T-helper 17 cell (primary cell): ENCODE measurements at regions not wholly inside any gene's neighbourhood (a gene's known extent, or its start where the extent isn't known, plus 50 kb on each side); places are given as distances from the start of the nearest gene placed in this dataset.
"Not testable (repeated sequence)": the region's sequence is repeated elsewhere in the genome, so short reads cannot be mapped to it uniquely, and the experiment has no call there.

Source experiments
- ATAC-seq: fragments of 150-1000 bp; cut with Tn5 transposase; 2 replicates; pipeline ENCODE4 v1.10.0; 2021; ENCODE audit warnings: mild to moderate bottlenecking, moderate library complexity
- DNase-seq, 3 donors: peaks; one replicate each; pipeline versions ENCODE4 v3.0.0 to v3.0.0-alpha.2; 2020 to 2021
- H3K9me3 ChIP-seq: one replicate; pipeline ENCODE4 v1.7.0; 2013; ENCODE audit warnings: low read length, mild to moderate bottlenecking; ENCODE audit not compliant: control insufficient read depth, poor library complexity, severe bottlenecking
- H3K27ac Mint-ChIP-seq: one replicate; pipeline ENCODE4 v1.8.0; 2022; ENCODE audit warnings: mild to moderate bottlenecking, moderate library complexity, mixed read lengths
- H3K27me3 Mint-ChIP-seq: one replicate; pipeline ENCODE4 v1.8.0; 2022; ENCODE audit warnings: mixed read lengths
- H3K36me3 Mint-ChIP-seq: one replicate; pipeline ENCODE4 v1.8.0; 2022; ENCODE audit warnings: low read depth, mixed read lengths
- H3K4me1 Mint-ChIP-seq: one replicate; pipeline ENCODE4 v1.8.0; 2022; ENCODE audit warnings: mild to moderate bottlenecking, mixed read lengths
- H3K4me3 Mint-ChIP-seq: one replicate; pipeline ENCODE4 v1.8.0; 2022; ENCODE audit warnings: mild to moderate bottlenecking, moderate library complexity, mixed read lengths

DNA sequence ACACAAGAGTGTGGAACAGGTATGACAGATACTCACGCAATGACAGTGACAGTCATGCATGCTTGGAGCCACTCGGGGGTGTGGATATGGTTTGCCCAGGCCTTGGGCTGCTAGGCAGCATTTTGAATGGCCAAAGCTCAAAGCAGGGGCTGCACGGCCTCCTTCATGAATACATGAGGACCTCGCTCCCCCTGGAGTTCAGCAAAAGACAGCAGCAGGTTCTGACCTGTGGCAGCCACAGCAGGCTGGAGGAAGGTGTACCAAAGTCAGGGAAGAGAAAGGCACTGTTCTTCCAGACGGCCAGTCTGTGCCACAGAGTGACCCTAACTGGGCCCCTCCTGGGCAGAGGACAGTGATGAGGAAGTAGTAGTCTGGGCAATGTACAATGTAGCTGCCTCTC, 88.2 kb upstream of the C2CD4B start:
- Mint-ChIP-seq H3K27me3 (peaks cover 15% of the 10 kb centered on the region), H3K4me3 (no peak overlapping the region), H3K4me1 (peaks cover 3% of the 10 kb centered on the region), H3K36me3 (peaks cover 2% of the 10 kb centered on the region), H3K27ac (no peak overlapping the region)
- H3K9me3 ChIP-seq = no peaks in the 10 kb centered on the region
- ATAC-seq (no peak), DNase-seq (no peak)

GRCh38 chr15:62254137-62254934, 89.3 kb upstream of the C2CD4B start:
- Mint-ChIP-seq H3K4me1 (peaks cover 3% of the 10 kb centered on the region), H3K4me3 (no peak overlapping the region), H3K27me3 (peaks cover 15% of the 10 kb centered on the region), H3K27ac (no peak overlapping the region), H3K36me3 (peaks cover 2% of the 10 kb centered on the region)
- peak; percentile 80 for ATAC-seq
- DNase-seq = peak; percentile 48 to 71 (median 51)
- H3K9me3 ChIP-seq = no peaks in the 10 kb centered on the region

GRCh38 chr15:62256430-62256829, 91.3 kb upstream of the C2CD4B start:
- ATAC-seq, H3K36me3 Mint-ChIP-seq, H3K4me3 Mint-ChIP-seq, DNase-seq, H3K4me1 Mint-ChIP-seq, H3K27ac Mint-ChIP-seq, H3K9me3 ChIP-seq: not testable (repeated sequence)
- H3K27me3 Mint-ChIP-seq = peaks cover 15% of the 10 kb centered on the region

GRCh38 chr15:62257996-62258521, 93.0 kb upstream of the C2CD4B start:
- Mint-ChIP-seq H3K36me3 (peaks cover 2% of the 10 kb centered on the region), H3K4me1 (peaks cover 3% of the 10 kb centered on the region), H3K4me3 (no peak overlapping the region), H3K27me3 (peaks cover 15% of the 10 kb centered on the region), H3K27ac (no peak overlapping the region)
- no peak for DNase-seq
- ATAC-seq = no peak
- peaks cover 3% of the 10 kb centered on the region for H3K9me3 ChIP-seq

GRCh38 chr15:62262305-62262941, 97.3 kb upstream of the C2CD4B start:
- peaks cover 8% of the 10 kb centered on the region for H3K9me3 ChIP-seq
- Mint-ChIP-seq H3K4me3 (no peak overlapping the region), H3K36me3 (peaks cover 2% of the 10 kb centered on the region), H3K27me3 (no peaks in the 10 kb centered on the region), H3K27ac (no peak overlapping the region), H3K4me1 (no peaks in the 10 kb centered on the region)
- DNase-seq (no peak), ATAC-seq (no peak)

- H3K4me3 Mint-ChIP-seq = no peak overlapping the region
- no peaks in the 10 kb centered on the region for H3K27me3 Mint-ChIP-seq
- no peaks in the 10 kb centered on the region for H3K4me1 Mint-ChIP-seq
- peaks cover 14% of the 10 kb centered on the region for H3K9me3 ChIP-seq
- peaks cover 2% of the 10 kb centered on the region for H3K36me3 Mint-ChIP-seq
- no peak overlapping the region for H3K27ac Mint-ChIP-seq
- DNase-seq (no peak), ATAC-seq (no peak)
Observed at GRCh38 chr15:62264196-62264595, 99.1 kb upstream of the C2CD4B start.

DNA sequence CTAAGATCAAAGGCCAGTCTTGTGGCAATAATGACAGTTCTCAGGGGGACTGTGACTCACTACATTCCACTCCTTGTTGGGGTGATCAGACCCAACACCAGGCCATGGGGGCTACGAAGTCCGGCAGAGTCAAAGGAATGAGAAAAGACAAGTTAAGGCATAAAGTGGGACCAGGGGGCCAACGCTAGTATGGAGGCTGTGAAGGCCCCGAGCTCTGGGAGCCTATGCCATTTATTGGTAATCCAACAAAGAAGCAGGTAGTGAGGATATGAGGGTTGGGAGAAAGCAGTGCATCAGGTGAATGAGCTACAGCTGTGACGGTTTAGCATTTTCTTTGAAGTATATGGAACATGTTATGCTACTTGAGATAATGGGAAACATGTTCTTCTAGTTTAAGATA, 104.4 kb upstream of the C2CD4B start:
- DNase-seq = no peak
- Mint-ChIP-seq H3K27me3 (no peaks in the 10 kb centered on the region), H3K4me3 (no peak overlapping the region), H3K4me1 (no peaks in the 10 kb centered on the region), H3K36me3 (peaks cover 2% of the 10 kb centered on the region), H3K27ac (no peak overlapping the region)
- ATAC-seq = no peak
- peaks cover 17% of the 10 kb centered on the region for H3K9me3 ChIP-seq

GRCh38 chr15:62270216-62270921, 105.3 kb upstream of the C2CD4B start:
- Mint-ChIP-seq H3K4me3 (no peak overlapping the region), H3K4me1 (no peaks in the 10 kb centered on the region), H3K36me3 (peaks cover 2% of the 10 kb centered on the region), H3K27ac (no peak overlapping the region), H3K27me3 (peaks cover 7% of the 10 kb centered on the region)
- no peak for ATAC-seq
- no peak for DNase-seq
- H3K9me3 ChIP-seq = peaks cover 17% of the 10 kb centered on the region

DNA sequence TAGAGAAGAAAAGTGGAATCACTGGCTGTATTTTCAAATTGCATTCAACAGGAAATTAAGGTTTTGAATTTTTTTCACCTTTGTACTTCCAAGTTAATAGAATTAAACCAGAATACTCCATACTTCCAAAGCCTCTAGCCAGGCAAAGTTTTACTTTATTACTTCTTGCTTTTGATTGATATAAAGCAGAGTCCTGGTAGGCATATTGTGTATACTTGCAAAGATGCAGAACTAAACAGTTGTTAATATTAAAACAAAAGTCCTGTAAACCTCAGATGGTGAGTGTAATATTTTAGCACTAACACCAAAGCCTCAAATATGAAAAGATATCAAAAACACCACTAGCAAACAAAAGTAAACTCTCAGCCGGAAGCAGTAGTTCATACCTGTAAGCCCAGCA, 107.2 kb upstream of the C2CD4B start:
- H3K27me3 Mint-ChIP-seq = peaks cover 15% of the 10 kb centered on the region
- H3K9me3 ChIP-seq = peaks cover 13% of the 10 kb centered on the region
- no peak overlapping the region for H3K4me3 Mint-ChIP-seq
- no peak overlapping the region for H3K27ac Mint-ChIP-seq
- H3K36me3 Mint-ChIP-seq = no peaks in the 10 kb centered on the region
- DNase-seq (no peak), ATAC-seq (no peak)
- H3K4me1 Mint-ChIP-seq = no peaks in the 10 kb centered on the region

DNA sequence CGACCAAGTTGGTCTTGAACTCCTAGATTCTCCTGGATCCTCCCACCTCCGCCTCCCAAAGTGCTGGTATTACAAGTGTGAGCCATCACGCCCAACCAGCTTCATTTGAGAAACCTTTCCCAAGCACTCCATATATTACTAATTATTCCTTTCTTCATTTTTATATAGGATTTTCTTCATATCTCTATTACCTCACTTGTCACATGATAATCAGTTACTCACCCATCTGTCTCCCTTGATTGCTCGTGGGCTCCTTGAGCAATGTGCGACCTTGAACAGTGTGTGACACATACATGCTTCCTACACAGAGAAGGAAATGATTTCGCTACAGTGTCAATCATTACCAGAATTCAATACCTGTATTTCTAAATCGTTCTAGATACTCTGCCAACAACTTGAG, 110.7 kb upstream of the C2CD4B start:
- H3K27me3 Mint-ChIP-seq = peaks cover 40% of the 10 kb centered on the region
- ATAC-seq (no peak), DNase-seq (no peak)
- no peaks in the 10 kb centered on the region for H3K36me3 Mint-ChIP-seq
- no peak overlapping the region for H3K4me3 Mint-ChIP-seq
- H3K27ac Mint-ChIP-seq = no peak overlapping the region
- no peaks in the 10 kb centered on the region for H3K4me1 Mint-ChIP-seq
- no peaks in the 10 kb centered on the region for H3K9me3 ChIP-seq

- ATAC-seq = no peak
- peaks cover 48% of the 10 kb centered on the region for H3K27me3 Mint-ChIP-seq
- H3K4me3 Mint-ChIP-seq = no peak overlapping the region
- no peak overlapping the region for H3K27ac Mint-ChIP-seq
- H3K4me1 Mint-ChIP-seq = no peaks in the 10 kb centered on the region
- H3K9me3 ChIP-seq = no peaks in the 10 kb centered on the region
- no peak for DNase-seq
- H3K36me3 Mint-ChIP-seq = no peaks in the 10 kb centered on the region
Observed at GRCh38 chr15:62277816-62278394, 112.8 kb upstream of the C2CD4B start.

DNA sequence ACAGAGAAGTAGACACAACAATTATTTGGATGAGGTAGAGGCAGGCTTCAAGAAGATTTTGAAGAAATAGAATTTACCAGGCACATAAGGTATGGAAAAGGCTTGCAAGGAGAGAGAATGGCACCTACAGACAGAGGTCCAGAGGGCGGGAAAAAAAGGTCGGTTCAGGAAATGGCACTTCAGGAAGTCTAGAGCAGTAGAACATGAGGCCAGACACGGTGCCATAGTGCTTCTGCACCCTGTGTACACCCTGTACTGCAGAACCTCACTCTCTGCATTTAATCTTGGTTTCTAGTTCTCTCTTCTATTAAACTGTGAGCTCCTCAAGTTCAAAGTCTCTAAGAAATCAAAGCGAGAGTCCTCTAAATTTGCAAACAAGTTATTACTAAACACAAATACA, 113.4 kb upstream of the C2CD4B start:
- H3K9me3 ChIP-seq = no peaks in the 10 kb centered on the region
- DNase-seq (no peak), ATAC-seq (no peak)
- Mint-ChIP-seq H3K4me3 (no peak overlapping the region), H3K27ac (no peak overlapping the region), H3K27me3 (peaks cover 53% of the 10 kb centered on the region), H3K36me3 (peaks cover 2% of the 10 kb centered on the region), H3K4me1 (no peaks in the 10 kb centered on the region)

GRCh38 chr15:62279041-62279440, 114.0 kb upstream of the C2CD4B start:
- Mint-ChIP-seq H3K27ac (no peak overlapping the region), H3K4me3 (no peak overlapping the region), H3K36me3 (peaks cover 2% of the 10 kb centered on the region), H3K27me3 (peaks cover 58% of the 10 kb centered on the region), H3K4me1 (no peaks in the 10 kb centered on the region)
- H3K9me3 ChIP-seq = no peaks in the 10 kb centered on the region
- DNase-seq (no peak), ATAC-seq (no peak)
